Esophagus mucosa (tissue), 1 donor: ENCODE measurements at regions not wholly inside any gene's neighbourhood (a gene's known extent, or its start where the extent isn't known, plus 50 kb on each side); places are given as distances from the start of the nearest gene placed in this dataset.
"Not testable (repeated sequence)": the region's sequence is repeated elsewhere in the genome, so short reads cannot be mapped to it uniquely, and the experiment has no call there.

Experiments
- ATAC-seq: fragments of 200-7000 bp; cut with Tn5 transposase; one replicate; pipeline ENCODE4 v1.9.1; 2020
- donor health status: DM: yes; HTN: yes; CAD: no.

- no peak for ATAC-seq
Measured at GRCh38 chr7:121520911-121521310, 124.8 kb upstream of the FAM3C start.

DNA sequence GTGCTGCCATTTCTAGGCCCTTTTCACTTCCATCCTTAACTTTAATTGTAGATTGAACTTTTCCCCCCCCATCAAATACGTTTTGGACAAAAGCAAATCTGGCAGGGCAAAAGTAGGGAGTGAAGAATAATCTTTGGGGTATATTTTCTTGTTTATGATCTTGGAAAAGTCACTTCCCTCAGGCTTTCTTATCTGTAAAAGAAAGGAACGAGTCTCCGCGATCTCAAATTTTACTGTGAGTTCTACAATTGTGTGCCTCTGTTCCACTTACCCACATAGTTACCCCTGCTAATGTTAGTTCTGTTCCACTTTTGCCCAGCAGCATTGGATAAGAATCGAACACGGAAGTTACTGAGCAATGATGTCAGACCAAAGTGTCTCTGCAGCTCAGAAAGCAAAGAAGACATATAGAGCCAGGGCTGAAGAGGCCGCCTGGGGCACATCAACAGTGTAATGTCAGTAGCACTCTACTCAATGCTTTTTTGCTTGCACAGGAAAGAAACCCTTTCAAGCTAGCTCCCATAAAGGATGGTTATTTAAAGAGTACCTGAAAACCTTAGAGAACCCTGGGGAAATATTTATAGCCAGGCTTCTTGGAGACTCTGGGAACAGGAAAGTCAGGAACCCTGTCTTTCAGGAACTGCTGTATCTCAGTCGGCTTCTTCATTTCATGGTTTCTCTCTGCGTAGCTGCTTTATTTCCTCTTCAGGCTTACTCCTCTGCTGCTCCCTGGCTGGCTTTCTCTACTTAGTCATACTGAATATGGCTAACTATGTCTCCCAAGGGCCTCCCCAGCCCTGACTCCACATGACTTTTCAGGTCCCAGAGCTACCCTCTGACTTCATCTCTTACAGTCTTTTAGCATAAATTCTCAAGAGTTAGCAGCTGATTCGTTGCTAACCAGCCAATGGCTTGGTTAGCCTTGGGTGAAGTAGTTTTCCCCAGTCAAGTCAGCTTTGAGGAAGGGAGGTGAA is 123.7 kb upstream of the FAM3C start:
- ATAC-seq, result peak; percentile 80

DNA sequence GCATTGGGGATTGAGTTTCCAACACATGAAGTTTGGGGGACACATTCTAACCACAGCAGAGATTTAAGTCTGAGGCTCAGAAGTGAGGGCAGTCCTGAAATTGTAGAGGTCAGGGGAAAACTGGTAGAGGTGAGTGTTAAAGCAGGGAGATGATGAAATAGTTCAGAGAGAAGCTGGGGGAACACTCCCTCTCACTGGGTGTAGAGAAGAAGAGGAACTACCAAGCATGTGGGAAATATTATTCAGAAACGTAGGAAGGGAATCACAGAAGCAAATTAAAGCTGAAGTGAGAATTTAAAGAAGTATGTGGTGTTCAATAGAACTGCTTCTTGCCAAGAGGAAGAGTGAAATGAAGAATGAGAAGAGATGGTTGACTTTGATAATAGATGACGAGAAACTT is 121.5 kb upstream of the FAM3C start:
- ATAC-seq, result no peak

- ATAC-seq, result no peak
Measured at GRCh38 chr7:121516821-121517220, 120.7 kb upstream of the FAM3C start.

- ATAC-seq, result no peak
Measured at GRCh38 chr7:121515630-121516401, 119.7 kb upstream of the FAM3C start.

DNA sequence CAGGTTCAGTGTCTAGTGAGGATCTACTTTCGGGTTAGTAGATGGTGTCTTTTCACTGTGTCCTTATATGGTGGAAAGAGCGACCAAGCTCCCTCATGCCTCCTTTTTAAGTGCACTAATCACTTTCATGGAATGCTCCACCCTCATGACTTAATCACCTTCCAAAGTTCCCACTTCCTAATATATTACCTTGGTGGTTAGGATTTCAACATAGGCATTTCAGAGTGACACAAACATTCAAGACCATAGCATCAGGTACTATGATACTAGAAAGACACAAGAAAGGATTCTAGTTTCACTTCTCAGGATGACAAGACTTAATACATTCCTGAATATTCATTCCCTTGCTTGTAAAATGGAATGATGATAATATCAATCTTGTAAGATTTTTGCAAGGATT is 119.1 kb upstream of the FAM3C start:
- no peak for ATAC-seq

DNA sequence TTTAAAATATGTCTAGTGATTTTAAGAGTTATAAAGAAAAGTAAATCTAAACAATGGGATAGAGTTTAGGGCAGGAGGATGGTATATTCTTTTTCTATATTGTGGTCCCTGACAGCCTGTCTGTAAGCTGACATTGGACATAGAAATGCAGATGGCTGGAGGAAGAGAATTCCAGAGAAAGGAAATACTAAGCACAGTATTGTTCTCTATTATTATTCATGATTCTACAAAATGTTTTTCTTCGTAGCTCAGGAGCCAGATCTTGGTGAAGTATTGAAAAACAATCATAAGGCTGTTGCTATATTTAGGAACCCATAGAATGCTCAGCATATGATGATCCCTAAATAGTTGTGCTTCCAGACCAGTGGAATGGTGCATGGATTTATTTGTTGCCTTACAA is 117.0 kb upstream of the FAM3C start:
- ATAC-seq, result no peak

- no peak for ATAC-seq
Measured at GRCh38 chr7:121510858-121511482, 114.9 kb upstream of the FAM3C start.

DNA sequence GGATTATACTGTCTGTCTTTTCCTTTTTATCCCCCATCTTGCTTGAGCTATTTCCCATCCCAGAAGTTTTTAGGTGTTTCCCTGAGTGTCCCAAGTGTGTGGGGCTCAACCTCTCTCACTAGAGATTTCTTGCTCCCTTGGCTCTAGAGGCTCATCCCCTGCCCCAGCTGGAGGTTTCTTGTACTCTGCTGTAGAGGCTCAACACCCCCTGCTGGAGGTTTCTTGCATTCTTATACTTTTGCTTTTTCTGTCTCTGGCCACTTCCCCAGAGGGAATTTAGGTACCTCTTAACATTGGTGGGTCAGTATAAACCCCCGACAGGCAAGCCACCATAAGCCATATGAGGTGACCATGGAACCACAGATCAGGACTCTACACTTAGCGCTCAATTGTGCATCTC is 114.2 kb upstream of the FAM3C start:
- ATAC-seq, result no peak

DNA sequence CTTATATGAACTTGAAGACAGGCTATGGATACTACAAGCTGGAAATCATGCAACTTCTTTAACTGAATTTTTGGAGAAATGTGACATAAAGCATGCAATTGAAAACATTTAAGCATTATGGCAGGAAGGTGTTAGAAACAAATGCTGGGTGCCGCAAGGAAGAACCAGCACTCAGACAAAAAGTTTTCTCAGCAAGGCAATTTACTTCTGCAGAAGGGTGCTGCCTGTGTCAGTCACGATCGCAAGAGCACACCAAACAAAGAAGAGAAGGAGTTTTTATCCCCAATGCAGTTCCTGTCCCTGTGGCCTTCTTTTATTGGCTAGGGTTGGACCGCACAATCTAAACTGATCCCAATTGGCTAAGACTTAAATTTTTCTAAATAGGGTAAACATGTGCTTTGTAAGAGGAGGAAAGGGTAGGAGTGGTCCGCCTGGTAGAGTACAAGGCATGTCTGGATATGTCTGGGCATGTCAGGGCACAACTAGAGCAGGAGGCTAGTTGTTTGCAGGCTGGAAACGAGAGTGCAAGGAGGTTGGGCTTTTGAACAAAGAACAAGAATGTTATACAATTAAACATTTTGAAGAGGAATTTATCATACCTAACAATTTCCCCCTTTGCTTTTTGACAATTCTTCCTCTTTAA is 109.6 kb upstream of the FAM3C start:
- ATAC-seq, result no peak

- no peak for ATAC-seq
Measured at GRCh38 chr7:121505021-121505420, 108.9 kb upstream of the FAM3C start.

DNA sequence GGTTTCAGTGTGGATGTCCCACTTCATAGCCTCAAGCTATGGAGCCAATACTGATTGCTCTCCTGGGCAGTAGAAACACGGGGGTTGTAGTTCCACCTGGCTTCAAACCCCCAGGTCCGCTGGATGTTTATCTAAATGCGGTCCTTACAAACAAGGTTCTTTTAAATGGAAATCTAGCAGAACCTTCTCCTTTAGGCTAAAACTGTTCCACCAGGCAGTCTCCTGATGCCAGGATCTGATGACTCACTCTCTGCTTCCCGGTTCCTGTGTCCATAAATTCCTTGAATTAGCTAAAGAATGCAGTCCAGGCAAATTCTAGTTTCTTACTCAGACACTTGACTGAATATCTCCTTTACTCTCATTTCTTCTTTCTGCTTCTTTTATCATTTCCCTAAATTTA is 108.4 kb upstream of the FAM3C start:
- no peak for ATAC-seq

DNA sequence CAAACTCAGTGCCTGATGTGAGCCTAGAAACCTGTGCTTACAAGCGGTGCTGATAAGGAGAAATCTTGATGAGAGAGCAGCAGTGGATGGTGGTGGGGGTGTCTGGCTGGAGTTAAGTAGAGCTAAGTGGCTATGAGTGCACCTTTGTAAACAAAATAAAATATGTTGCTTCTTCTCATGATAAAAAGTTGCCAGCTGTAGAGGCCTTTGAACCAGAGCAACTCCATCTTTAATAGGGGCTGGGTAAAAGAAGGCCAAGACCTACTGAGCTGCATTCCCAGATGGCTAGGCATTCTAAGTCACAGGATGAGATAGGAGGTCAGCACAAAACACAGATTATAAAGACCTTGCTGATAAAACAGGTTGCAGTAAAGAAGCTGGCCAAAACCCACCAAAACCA is 107.6 kb upstream of the FAM3C start:
- no peak for ATAC-seq

DNA sequence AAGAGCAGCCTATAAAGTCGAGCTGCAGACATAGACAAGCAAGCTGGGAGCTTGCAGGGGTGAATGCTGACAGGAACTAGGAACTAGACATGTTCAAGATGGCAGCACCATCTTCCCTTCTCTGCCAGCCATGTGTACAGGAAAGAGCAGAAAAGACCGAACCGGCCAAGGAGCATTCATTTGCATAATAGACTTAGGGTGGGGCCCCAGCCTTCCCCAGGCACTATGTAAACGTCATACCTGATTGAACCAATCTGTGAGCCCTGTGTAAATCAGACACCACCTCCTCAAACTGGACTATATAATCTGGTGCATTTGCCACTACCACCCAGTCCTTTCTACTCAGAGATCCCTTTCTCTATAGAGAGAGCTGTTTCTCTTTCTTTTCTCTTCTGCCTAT is 106.9 kb upstream of the FAM3C start:
- no peak for ATAC-seq

GRCh38 chr7:121501566-121501965 is 105.5 kb upstream of the FAM3C start:
- no peak for ATAC-seq

- no peak for ATAC-seq
Measured at GRCh38 chr7:121500360-121501058, 104.4 kb upstream of the FAM3C start.

GRCh38 chr7:121499624-121500023 is 103.5 kb upstream of the FAM3C start:
- ATAC-seq, result no peak

- no peak for ATAC-seq
Measured at GRCh38 chr7:121498816-121499215, 102.7 kb upstream of the FAM3C start.

DNA sequence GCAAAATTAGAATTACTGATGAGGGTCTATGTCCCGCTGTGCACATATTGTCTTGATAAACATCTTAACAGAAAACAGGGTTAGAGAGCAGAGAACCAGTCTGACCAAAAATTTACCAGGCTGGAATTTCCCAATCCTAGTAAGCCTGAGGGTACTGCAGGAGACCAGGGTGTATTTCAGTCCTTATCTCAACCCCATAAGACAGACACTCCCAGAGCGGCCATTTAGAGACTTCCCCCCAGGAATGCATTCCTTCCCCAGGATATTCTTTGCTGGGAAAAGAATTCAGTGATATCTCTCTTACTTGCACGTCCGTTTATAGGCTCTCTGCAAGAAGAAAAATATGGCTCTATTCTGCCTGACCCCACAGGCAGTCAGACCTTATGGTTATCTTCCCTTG is 101.4 kb upstream of the FAM3C start:
- not testable (repeated sequence) for ATAC-seq

GRCh38 chr7:121494516-121494915 is 98.4 kb upstream of the FAM3C start:
- ATAC-seq, result no peak

- ATAC-seq, result no peak
Measured at GRCh38 chr7:121493553-121493952, 97.4 kb upstream of the FAM3C start.

GRCh38 chr7:121490309-121490708 is 94.2 kb upstream of the FAM3C start:
- ATAC-seq, result no peak
